Glomerular visceral epithelial cell (primary cell): ENCODE measurements at regions not wholly inside any gene's neighbourhood (a gene's known extent, or its start where the extent isn't known, plus 50 kb on each side); places are given as distances from the start of the nearest gene placed in this dataset.

Experiments used
- DNase-seq: peaks from one replicate; pipeline ENCODE4 v3.0.0-alpha.2; 2016; ENCODE audit errors: extremely low spot score

DNA sequence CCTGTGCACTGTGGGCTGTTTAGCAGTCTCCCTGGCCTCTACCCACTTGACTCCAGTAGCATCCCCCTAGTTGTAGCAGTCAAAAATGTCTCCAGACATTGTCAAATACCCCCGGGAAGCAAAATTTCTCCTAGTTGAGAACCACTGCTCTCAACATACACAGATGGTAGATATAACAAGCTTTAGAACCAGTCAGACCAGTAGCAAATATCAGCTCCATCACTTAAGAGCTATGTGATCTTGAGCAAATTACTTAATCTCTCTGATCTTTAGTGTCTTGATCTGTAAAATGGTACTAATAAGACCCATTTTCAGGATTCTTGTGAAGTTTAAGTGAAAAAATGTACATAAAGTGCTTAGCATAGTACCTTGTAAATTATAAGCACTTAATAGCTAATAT is 96.2 kb downstream of the DUSP6 start:
- DNase-seq, result no peak

DNA sequence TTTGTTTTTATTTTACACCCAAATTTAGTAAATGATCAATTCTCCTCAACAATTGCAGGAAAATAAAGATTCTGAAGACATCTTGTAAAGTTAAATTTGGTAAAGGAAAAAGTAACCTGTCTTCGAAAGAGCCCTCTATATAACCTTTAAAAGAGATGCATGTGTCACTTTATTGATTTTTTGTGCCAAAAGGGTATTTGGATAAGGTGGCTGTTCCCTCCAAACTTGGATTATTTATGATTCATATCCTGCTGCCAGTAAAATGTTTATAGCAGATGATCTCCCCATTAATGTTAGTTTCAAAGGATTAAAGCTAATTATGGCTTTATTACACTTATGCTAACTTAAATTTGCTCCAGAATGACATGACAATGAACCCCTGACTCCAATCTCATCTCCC is 98.8 kb downstream of the DUSP6 start:
- no peak for DNase-seq

DNA sequence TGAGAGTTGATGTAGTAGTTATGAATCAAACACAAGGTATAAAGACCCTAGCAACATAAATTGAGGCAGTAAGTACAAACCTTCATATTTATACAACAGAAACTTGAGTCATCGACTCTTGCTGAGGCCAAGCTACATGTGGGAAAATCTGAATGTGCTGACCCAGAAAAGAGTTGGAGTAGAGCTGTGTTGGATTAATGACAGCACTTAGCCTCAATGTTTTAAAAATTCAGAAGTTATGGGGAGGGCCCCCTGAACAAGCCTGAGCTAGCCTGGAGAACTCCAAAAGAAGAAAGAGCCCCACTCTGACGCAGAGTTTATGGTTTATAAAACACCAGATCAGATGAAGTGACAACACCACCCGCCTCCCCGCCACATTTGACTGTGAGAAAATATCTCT is 100.0 kb downstream of the DUSP6 start:
- DNase-seq, result no peak

DNA sequence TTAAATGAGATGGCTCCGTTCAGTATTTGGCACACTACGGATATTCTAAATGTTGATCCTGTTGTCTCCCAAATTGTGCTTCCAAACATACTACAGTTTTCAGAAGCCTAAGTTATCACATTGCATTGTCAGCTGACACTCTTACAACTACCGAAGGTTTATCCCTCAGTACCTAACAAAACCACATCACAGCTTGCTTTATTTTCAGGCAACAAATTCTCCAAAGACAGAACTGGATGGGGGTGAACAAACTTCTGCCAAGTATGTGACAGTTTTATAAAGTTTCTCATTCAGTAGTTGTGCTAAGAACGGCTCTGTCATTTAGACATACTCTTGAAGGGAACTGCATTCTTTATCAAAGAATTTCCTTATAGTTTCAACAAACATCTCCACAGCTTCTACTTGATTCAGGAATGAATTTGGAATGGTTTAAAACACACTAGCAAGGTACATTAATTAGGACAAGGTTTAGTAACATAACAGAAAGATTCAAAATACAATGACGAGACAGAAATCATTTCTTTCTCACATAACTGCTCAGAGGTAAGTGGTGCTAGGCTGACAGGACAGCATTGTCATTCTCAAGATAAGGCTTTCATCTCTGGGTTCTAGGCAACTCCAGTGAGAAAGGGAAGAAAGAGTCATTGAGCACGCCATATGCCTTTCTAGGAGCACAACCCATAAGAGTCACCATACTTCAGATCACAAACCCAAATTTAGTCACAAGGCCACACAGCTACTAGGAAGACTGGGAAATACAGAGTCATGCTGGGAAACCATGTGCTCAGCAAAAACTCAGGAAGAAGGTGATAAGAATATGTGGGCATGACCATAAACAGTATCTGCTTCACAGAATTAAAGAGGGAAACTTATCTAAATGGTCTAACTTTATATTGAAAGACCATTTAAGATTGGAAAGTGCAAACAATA is 100.7 kb downstream of the DUSP6 start:
- no peak for DNase-seq

DNA sequence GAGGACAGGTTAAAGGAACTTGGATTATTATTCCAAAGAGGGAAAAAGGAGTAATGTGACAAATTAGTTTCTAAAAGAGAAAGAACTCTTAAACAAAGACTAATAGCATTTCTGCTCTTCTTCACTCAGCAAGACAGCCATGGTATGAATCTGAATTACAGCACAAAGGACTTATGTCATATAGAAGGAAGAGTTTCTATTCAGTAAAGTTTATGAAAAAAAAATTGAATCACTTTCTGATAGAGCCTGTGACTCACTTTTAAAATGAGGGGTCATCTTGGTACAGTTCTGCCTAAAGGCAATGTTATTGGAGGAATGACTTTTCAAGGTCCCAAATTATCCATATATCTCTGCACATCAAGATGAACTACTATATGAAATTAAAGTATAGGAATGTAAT is 101.7 kb downstream of the DUSP6 start:
- no peak for DNase-seq

DNA sequence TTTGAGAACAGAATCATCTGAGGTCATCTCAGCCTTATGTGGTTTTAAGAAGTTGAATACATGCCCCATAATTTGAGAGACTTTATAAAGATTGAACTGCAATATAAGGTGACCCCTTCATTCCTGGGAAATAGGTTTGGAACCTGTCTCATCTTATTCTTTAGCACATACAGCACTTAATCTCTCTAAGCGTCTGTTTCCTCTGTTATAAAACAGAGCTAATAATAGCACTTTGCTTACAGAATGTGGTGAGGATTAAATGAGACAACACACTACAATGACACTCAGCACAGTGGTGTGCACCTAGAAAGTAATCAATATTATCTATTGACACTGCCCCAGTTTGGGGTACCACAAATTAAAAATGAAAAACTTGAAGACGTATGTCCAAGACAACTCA is 102.1 kb downstream of the DUSP6 start:
- DNase-seq, result no peak

DNA sequence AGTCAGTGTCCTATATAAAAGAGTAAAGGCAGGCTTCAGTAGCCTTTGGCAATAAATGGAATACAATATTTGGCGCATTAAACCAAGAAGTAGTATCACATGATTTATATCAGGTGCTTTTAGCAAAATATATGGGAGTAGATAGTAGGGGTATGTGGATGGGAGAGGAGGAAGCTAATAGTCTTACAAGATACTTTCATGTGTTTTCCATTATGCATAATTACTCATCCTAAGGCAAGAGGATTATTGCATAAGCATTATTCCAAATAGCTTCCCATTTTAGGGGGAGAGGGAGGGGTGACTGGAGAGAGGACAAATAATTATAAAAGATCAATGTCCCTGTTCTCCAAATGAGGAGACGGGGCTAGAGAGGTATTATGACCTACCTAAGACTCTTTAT is 104.3 kb downstream of the DUSP6 start:
- DNase-seq, result no peak

DNA sequence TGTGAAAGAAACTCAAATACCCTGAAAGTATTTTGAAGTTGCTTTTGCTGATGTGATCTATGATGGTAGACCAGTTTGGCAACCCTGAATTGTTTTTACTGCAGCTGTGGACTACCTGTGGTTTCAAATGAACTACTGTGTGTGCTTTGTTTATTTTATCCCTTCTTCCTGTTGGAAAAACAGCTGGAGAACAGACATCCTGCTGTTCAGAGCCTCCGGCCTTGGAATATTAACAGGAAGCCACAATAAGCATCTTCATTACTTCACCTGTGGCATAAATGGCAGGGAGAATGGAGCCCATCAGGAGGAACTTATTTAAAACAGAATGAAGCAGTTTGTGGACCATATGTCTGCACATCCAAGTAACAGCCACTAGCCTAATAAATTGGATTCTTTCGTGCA is 104.8 kb downstream of the DUSP6 start:
- no peak for DNase-seq

DNA sequence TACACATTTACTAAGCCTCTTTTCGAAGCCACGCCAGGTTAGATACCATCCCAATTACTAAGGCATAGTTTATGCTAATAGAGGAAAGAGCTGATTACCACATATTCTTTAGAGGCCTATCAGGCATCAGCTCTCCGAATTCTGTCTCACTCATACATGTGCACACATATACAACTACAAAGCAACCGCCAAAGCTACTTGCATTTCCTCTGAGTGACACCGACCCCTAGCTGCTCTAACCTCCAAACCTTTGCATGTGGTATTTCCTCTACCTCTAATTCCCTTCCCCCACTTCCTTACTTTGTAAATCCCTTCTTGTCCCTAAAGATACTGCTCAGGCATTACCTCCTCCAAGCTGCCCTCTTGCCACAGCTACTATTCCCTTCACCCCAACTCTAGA is 107.2 kb downstream of the DUSP6 start:
- no peak for DNase-seq

DNA sequence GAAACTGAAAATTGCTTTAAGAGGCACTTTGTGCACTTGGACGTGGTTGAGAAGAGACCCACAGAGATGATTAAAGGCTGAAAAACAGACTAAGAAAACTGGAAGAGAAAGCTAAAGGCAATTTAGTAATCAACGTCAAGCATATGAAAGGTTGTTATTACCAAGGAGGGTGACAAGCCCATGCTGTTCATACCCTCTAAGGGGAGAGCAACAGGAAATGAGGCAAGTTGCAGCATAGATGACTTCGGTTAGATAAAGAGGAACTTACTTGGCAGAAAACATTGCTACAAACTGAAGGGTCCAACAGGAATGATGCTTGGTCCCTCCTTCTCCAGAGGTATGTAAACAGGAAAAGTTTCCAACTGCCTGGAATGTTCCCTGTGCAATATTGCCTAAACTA is 107.8 kb downstream of the DUSP6 start:
- no peak for DNase-seq

DNA sequence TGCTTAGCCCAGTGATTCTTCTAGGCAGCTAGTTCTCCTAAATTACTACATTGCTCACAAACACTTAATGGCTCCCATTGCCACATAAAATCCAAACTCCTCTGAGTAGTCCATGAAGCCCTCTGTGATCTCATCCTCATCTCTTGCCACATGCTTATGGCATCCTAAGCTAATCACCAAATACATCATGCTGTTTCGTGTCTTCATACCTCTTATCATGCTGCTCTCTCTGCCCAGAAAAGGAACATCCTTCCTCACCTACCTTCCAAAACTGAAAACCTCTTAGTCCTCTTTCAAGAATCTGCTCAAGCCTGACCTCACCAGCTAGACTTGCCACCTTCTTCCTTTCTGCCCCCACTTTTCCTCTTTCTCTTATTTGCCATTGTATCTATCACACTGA is 108.5 kb downstream of the DUSP6 start:
- DNase-seq, result no peak

DNA sequence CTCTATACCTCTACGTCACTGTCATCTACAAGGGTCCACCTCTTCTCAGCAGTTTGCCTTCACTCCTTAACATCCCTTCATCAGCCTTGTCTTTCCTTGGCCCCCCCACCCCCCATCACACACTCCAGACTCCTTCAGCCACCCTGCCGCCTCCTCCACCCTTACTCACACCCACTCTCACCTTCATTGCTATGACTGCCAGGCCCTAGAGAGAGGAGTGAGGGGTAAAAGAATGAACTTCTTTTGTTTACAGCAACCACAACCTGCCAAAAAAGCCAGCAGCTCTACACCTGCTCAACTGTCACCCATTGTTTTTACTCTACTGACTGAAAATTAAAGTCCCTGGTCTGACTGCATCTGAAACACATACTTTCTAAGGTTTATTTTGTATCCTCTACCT is 112.8 kb downstream of the DUSP6 start:
- no peak for DNase-seq

DNA sequence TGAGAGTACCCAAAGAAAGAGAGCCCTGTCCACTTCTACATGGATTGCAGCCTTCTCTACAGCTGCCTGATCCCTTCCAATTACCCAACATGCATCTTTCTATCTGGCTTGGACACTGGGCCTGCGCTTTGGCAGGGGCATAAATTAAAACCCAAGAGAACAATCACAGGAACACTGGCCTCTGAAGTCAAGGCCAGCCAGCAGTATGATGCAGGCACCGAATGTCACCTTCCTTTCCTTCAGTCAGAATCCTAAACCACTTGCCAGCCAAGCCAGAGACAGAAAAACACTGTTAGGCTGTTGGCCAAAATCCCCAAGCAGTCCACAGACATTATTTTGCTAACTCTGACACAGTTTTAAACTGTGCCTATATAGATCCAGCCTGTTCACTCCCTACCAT is 113.7 kb downstream of the DUSP6 start:
- no peak for DNase-seq

DNA sequence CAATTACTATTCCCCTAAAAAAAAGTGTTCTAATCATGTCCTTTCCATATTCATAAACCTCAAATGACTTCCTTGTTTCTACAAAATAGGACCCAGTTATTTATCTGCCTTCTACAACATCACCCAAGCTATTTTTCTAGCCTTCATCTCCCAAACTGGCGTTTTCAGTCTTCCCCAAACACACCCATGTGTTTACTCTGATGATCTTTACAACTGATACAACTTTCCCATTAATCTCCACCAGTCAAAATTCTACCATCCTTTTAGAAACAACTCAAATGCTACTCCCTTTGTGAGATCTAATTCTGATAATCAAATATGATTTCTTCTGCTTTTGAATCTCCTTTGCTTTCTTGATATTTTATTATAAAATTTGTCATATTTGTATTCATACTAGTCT is 114.5 kb downstream of the DUSP6 start:
- no peak for DNase-seq

DNA sequence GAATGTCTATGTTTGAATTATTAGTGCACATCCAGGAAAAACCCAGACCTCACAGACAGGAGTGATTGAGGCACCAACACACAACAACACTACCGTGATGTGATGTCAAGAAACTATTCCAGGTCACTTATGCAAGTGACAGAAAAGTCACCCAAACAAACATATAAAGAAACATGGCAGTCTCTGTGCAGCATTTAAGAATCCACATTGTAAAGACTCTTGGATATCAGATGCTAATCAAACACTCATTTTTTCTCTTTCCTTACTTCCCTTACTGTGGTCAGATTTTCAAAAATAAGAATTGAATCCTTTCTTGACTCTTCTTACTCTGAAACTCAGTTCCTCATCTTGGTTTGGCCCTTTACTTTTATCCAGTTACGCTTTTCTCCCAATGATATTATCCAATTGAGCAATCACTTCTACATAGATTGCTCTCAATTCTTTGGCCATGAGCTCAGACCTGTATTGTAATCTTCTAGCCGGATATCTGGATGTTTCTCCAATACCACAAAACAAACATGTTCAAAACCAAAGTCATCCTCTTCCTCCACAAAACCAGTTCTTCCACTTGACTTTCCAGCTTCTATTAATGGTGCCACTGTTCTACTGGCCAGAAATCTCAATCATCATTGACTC is 115.4 kb downstream of the DUSP6 start:
- DNase-seq, result no peak

DNA sequence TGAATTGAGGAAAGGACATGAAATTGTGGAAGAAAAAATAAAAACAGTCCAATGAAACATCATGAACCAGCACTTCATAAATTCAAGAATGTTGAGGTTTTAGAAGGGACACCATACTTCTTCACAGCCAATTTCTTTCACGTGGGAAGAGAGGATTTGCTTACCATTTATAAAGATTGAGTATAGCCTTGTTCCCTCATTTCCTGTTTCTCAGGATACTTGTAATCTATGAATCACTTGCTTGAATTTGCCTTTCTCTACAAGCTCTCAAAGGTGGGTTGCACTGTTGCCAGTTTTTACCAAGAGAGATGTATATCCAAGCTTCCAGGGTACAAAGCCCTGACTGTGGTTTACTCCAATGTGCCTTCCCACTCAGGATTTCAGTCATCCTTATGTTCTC is 116.1 kb downstream of the DUSP6 start:
- no peak for DNase-seq

DNA sequence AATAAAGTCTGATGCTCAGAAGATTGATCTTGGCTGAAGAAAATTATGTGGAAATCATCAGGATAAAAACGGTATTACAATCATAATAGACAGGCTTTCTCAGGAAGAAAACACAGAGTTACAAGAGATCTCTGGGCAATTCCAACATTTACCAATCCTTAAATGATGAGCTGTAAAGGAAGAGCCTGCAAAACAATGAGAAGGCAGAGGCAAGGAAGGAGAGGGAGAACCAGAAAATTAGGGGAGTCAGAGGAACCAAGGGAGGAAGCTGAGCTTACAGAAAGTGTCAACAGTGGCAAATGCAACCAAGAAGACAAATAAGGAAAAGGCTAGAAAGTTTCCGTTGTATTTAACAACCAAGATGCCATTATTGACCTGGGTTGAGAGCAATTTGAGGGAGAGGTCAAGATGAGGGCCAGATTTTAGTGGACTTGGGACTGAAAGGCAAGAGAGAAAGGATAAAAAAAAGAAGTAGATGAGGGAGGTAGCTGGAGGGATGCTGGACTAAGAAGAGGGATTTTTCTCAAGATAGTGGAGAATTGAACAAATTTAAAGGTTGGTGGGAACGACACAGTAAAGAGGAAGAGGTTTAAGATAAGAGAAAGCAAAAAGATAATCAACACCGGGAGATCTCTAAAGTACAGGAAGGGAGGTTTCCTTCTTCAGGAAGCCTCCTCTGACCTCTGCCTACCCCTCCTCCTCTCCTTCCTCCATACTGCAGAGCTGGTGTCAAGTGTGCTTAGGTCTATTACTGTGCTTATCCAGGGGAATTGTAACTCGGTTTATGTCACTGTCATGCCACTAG is 116.9 kb downstream of the DUSP6 start:
- no peak for DNase-seq

DNA sequence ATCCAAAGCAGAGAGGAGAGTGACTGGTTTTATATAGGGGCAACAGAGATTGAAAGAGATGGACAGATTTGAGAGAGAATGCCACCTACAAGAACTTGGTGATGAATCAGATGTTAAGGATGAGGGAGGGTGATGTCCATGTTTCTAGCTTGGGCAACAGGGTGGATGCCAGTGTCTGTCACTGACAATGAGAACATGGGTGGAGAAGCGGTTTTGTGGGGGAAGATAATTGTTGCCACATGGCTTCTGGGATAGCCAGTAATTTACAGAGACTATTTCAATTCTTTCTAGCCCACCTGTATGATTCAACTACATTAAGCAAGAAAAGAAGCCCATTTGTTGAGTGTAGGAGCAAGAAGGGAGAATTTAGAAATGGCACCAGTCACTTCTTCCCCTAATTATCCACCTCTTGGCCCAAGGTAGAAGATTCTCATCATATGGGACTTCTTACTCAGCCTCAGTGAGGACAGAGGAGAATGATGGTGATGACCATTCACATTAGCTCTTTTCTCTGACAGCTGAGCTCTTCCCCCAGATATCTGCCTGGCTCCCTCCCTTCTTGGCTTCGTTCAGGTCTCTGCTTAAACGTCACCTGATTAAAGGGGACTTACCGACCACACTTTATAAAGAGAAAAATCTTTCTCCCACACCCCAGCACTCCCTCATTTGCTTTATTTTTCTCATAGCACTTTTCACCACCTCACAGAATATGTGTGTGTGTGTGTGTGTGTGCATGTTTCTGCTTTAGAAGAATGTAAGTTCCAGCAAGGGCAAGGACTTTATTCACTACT is 117.8 kb downstream of the DUSP6 start:
- no peak for DNase-seq

DNA sequence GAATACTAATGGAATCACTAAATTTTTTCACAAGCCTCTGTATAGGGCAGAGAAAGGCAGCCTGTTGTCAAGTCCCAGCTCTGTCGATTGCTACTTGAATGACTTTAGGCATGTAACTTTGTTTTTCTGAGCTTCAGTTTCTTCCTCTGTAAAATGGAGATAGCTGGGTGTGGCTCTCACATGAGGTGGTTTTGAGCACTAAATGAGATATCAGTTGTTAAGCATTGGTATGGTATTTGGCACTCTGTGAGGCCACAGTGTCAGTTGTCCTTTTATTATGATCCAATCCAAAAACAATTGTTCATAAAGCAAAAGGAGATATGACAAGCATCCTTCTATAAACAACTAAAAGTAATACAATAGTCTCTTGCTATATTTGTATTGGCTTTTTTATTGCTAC is 120.6 kb downstream of the DUSP6 start:
- DNase-seq, result no peak

DNA sequence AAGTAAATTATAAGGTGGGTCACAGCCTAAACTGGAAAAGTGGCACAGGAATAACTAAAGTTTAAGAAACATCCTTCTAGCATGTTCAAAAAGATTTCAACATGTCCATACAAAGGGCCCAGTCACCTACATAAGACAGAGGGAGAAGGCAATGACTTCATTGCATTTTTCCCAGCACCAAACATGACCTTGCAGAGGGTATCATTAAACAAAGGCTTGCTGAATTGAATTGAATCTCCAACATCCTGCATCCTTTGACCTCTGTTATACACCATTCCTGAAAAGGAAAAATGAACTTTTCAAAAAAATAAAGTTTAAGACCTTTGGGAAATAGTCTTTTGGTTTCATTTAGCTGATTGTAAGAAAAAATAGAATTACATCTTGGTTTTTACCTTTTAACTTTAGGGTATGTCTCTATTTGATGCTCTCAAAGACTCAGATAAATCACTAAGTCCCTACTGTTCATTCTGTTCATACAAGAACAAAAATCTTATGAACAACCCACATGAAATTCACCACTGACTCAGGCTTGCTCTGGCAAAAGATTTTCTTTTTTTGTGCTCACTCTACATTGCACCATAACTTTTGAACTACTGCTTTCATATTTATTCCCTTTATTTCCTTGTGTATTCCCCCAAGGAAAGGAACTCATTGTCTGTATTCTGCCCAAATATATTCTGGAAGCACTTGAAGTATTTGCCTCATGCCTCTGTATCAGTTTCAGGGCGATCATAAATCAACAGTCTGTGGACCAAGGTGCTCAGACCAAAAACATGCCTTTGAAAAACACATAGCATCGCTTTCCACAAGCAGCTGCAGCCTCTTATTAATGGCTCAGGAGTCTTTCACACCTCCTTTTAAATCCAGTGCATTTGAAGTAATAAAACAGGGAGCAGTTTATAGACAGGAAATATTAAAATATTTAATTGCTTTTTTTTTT is 121.7 kb downstream of the DUSP6 start:
- DNase-seq, result no peak

DNA sequence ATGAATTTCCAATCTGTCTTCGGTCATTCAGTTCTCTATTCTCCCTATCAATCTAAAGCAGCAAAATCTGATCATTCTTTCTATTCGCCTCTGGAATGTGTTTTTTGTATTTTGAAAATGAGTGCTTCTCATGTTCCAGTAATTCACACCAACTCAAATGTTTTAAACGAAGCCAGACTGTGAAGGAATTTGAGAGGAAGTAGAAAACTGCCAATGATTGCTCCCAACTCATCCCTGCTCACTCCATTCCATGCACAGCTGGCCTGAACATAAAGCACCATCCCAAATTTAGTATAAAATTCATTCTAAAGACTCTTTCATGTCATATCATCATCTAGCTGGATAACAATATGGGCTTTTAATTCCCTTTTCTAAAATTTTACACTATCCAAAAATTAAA is 123.8 kb downstream of the DUSP6 start:
- DNase-seq, result no peak
